CD14-positive monocyte (primary cell): ENCODE measurements at regions not wholly inside any gene's neighbourhood (a gene's known extent, or its start where the extent isn't known, plus 50 kb on each side); places are given as distances from the start of the nearest gene placed in this dataset.

Experiments used
- DNase-seq, 3 donors: peaks; one replicate each; pipeline ENCODE4 v3.0.0-alpha.2; 2011 to 2022
- H2AFZ ChIP-seq: 2 replicates; pipeline ENCODE4 v1.6.0; 2012; ENCODE audit warnings: mild to moderate bottlenecking, low read depth, low read length, inconsistent platforms; ENCODE audit not compliant: insufficient read depth, poor library complexity, severe bottlenecking
- H3K27ac ChIP-seq, 2 donors: 1 replicate in 1 of 2; 2 replicates in 1 of 2; pipeline ENCODE4 v1.5.1; 2012 to 2013; ENCODE audit warnings: low read length in 2 of 2, control low read depth in 1 of 2, inconsistent platforms in 1 of 2, low read depth in 1 of 2, mild to moderate bottlenecking in 1 of 2
- H3K27me3 ChIP-seq, 2 donors: one replicate each; pipeline versions ENCODE4 v1.6.0 to v1.6.1; 2011 to 2013; ENCODE audit warnings: low read length in 2 of 2; ENCODE audit not compliant: control insufficient read depth in 2 of 2, insufficient read depth in 2 of 2
- H3K36me3 ChIP-seq, 2 donors: replicated peaks in 1 of 2; 1 replicate in 1 of 2; 2 replicates in 1 of 2; pipeline versions ENCODE4 v1.5.1 to v1.6.1; 2012 to 2013; ENCODE audit warnings: low read length in 2 of 2, control low read depth in 1 of 2, inconsistent platforms in 1 of 2, mild to moderate bottlenecking in 1 of 2; ENCODE audit not compliant: insufficient read depth in 2 of 2, control insufficient read depth in 1 of 2
- H3K4me1 ChIP-seq, 2 donors: 1 replicate in 1 of 2; 2 replicates in 1 of 2; pipeline versions ENCODE4 v1.5.1 to v1.6.1; 2012 to 2013; ENCODE audit warnings: low read length in 2 of 2, control low read depth in 1 of 2, inconsistent platforms in 1 of 2, mild to moderate bottlenecking in 1 of 2, moderate library complexity in 1 of 2; ENCODE audit not compliant: insufficient read depth in 2 of 2, control insufficient read depth in 1 of 2
- H3K4me2 ChIP-seq: replicated peaks from 2 replicates; pipeline ENCODE3; 2012; ENCODE audit warnings: low read length, moderate library complexity, mild to moderate bottlenecking; ENCODE audit not compliant: poor library complexity, severe bottlenecking; ENCODE audit errors: extremely low read depth
- H3K4me3 ChIP-seq, 3 experiments: fragments of 200-600 bp in 1 of 3; sonication (generic) in 1 of 3; replicated peaks in 1 of 3; 1 replicate in 2 of 3; 2 replicates in 1 of 3; pipeline ENCODE4 v1.5.1; 2011 to 2013; ENCODE audit warnings: low read length in 3 of 3, mild to moderate bottlenecking in 3 of 3, control low read depth in 2 of 3, low read depth in 2 of 3, inconsistent platforms in 1 of 3, moderate library complexity in 1 of 3
- H3K79me2 ChIP-seq: 2 replicates; pipeline ENCODE4 v1.6.0; 2012; ENCODE audit warnings: mild to moderate bottlenecking, control low read depth, inconsistent platforms, low read length, moderate library complexity; ENCODE audit not compliant: insufficient read depth
- H3K9ac ChIP-seq: 2 replicates; pipeline ENCODE4 v1.6.0; 2017; ENCODE audit warnings: low read length, mild to moderate bottlenecking; ENCODE audit not compliant: insufficient read depth, poor library complexity, severe bottlenecking
- H3K9me3 ChIP-seq, 2 donors: replicated peaks in 1 of 2; 1 replicate in 1 of 2; 2 replicates in 1 of 2; pipeline versions ENCODE4 v1.5.1 to v1.6.1; 2012 to 2013; ENCODE audit warnings: low read length in 2 of 2, control low read depth in 1 of 2; ENCODE audit not compliant: control insufficient read depth in 1 of 2, insufficient read depth in 1 of 2
- H4K20me1 ChIP-seq: 2 replicates; pipeline ENCODE4 v1.6.0; 2012; ENCODE audit warnings: mild to moderate bottlenecking, low read length, control low read depth, moderate library complexity; ENCODE audit not compliant: insufficient read depth
- H3K27ac Mint-ChIP-seq, 7 donors: one replicate each; pipeline ENCODE4 v1.8.0; 2020; ENCODE audit warnings: mild to moderate bottlenecking in 7 of 7, mixed read lengths in 7 of 7, moderate library complexity in 6 of 7, inconsistent platforms in 2 of 7
- H3K27me3 Mint-ChIP-seq, 3 donors: one replicate each; pipeline ENCODE4 v1.8.0; 2021 to 2022; ENCODE audit warnings: low read depth in 3 of 3, mild to moderate bottlenecking in 3 of 3, mixed read lengths in 3 of 3, moderate library complexity in 3 of 3, inconsistent platforms in 1 of 3
- H3K36me3 Mint-ChIP-seq, 2 donors: one replicate each; pipeline ENCODE4 v1.8.0; 2020; ENCODE audit warnings: mixed read lengths in 2 of 2, inconsistent platforms in 1 of 2, mild to moderate bottlenecking in 1 of 2
- H3K4me1 Mint-ChIP-seq: one replicate; pipeline ENCODE4 v1.8.0; 2020; ENCODE audit warnings: mild to moderate bottlenecking, mixed read lengths
- H3K4me3 Mint-ChIP-seq, 2 donors: one replicate each; pipeline ENCODE4 v1.8.0; 2020; ENCODE audit warnings: mild to moderate bottlenecking in 2 of 2, mixed read lengths in 2 of 2, moderate library complexity in 1 of 2
- H3K9me3 Mint-ChIP-seq, 7 donors: one replicate each; pipeline ENCODE4 v1.8.0; 2020 to 2022; ENCODE audit warnings: mixed read lengths in 7 of 7, mild to moderate bottlenecking in 6 of 7, moderate library complexity in 6 of 7, inconsistent platforms in 2 of 7
- CTCF ChIP-seq: fragments of 200-600 bp; IDR thresholded peaks from one replicate; pipeline ENCODE4 v1.8.0; 2022; ENCODE audit warnings: antibody characterized with exemption, mild to moderate bottlenecking
- WGBS: methylation state at CpG from one replicate; pipeline ENCODE4 v1.1.5; 2013; ENCODE audit warnings: missing lambda C conversion rate; ENCODE audit not compliant: insufficient coverage; 5-methylcytosine and 5-hydroxymethylcytosine counted together
- intact Hi-C, 2 donors: fragments of 100-400 bp; cut with micrococcal nuclease; formaldehyde crosslinking; loops; one replicate each; pipeline versions ENCODE4 v1.15.0 to v1.15.1; 2023

DNA sequence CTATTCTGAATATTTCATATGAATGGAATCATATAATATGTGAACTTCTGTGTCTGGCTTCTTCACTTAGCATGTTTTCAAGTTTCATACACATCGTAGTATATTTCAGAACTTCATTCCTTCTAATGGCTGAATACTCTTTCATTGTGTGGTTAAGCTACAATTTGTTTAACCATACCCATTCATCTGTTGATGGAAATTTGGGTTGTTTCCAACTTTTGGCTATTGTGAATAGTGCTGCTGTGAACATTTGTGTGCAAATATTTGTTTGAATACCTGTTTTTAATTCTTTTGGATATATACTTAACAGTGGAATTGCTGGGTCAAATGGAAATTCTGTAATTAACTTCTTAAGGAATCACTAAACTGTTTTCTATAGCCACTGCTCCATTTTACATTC, 86.0 kb upstream of the MDFIC start:
- Mint-ChIP-seq H3K27me3 (peaks cover 2 to 3% (median 3%) of the 10 kb centered on the region in 3 donors), H3K4me3 (no peak overlapping the region), H3K9me3 (peaks cover 0 to 4% (median 2%) of the 10 kb centered on the region in 7 donors), H3K27ac (no peak overlapping the region), H3K4me1 (no peaks in the 10 kb centered on the region), H3K36me3 (no peaks in the 10 kb centered on the region)
- Histone ChIP-seq H3K9me3 (no peaks in the 10 kb centered on the region), H3K79me2 (no peaks in the 10 kb centered on the region), H3K4me1 (no peaks in the 10 kb centered on the region), H3K27me3 (no peaks in the 10 kb centered on the region), H3K27ac (no peak overlapping the region), H2AFZ (no peak overlapping the region), H3K36me3 (no peaks in the 10 kb centered on the region), H3K4me3 (no peak overlapping the region), H3K4me2 (no peak overlapping the region), H3K9ac (no peak overlapping the region), H4K20me1 (no peaks in the 10 kb centered on the region)
- TF ChIP-seq CTCF: no peak
- WGBS: no CpG with 5 or more reads among the region's 1 CpG
- intact Hi-C loops: no loop called here
- DNase-seq: no peak

- H4K20me1 ChIP-seq: no peaks in the 10 kb centered on the region
- H2AFZ ChIP-seq: no peak overlapping the region
- no CpG with 5 or more reads among the region's 5 CpGs for WGBS
- peaks cover 0 to 4% (median 1%) of the 10 kb centered on the region in 7 donors for H3K9me3 Mint-ChIP-seq
- H3K27ac ChIP-seq: no peak overlapping the region
- no peaks in the 10 kb centered on the region for H3K4me1 ChIP-seq
- no peak for TF ChIP-seq CTCF
- H3K9me3 ChIP-seq: no peaks in the 10 kb centered on the region
- intact Hi-C loops: no loop called here
- no peak overlapping the region for H3K4me3 Mint-ChIP-seq
- peaks cover 0 to 2% (median 1%) of the 10 kb centered on the region in 3 donors for H3K27me3 Mint-ChIP-seq
- no peak overlapping the region for H3K4me2 ChIP-seq
- no peak overlapping the region for H3K4me3 ChIP-seq
- no peaks in the 10 kb centered on the region for H3K36me3 Mint-ChIP-seq
- no peaks in the 10 kb centered on the region for H3K79me2 ChIP-seq
- H3K27ac Mint-ChIP-seq: no peak overlapping the region
- DNase-seq: no peak
- H3K36me3 ChIP-seq: no peaks in the 10 kb centered on the region
- no peaks in the 10 kb centered on the region for H3K27me3 ChIP-seq
- H3K9ac ChIP-seq: no peak overlapping the region
- H3K4me1 Mint-ChIP-seq: no peaks in the 10 kb centered on the region
Measured at GRCh38 chr7:114842551-114843065, 79.3 kb upstream of the MDFIC start.
